ENCODE measurements at regions not wholly inside any gene's neighbourhood (a gene's known extent, or its start where the extent isn't known, plus 50 kb on each side); places are given as distances from the start of the nearest gene placed in this dataset.

- no peak overlapping the region for H3K4me3 Mint-ChIP-seq
- CTCF ChIA-PET, result no interaction called here
- no peak overlapping the region for H3K27ac Mint-ChIP-seq
- no peak for ATAC-seq
- no peaks in the 10 kb centered on the region for H3K27me3 Mint-ChIP-seq (ENCODE audit: low read depth)
- POLR2A ChIA-PET, result no interaction called here
- no peaks in the 10 kb centered on the region for H3K36me3 Mint-ChIP-seq
- peaks cover 14% of the 10 kb centered on the region for H3K4me1 Mint-ChIP-seq
- TF ChIP-seq, protein P1, sequence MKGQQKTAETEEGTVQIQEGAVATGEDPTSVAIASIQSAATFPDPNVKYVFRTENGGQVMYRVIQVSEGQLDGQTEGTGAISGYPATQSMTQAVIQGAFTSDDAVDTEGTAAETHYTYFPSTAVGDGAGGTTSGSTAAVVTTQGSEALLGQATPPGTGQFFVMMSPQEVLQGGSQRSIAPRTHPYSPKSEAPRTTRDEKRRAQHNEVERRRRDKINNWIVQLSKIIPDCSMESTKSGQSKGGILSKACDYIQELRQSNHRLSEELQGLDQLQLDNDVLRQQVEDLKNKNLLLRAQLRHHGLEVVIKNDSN (CRISPR knock-in tag; IDR thresholded peaks at IDR 0.05), result no peak
- TF ChIP-seq TCF7 (CRISPR knock-in tag; IDR thresholded peaks at IDR 0.05; ENCODE audit: low read depth), result no peak
- TF ChIP-seq, protein P2, sequence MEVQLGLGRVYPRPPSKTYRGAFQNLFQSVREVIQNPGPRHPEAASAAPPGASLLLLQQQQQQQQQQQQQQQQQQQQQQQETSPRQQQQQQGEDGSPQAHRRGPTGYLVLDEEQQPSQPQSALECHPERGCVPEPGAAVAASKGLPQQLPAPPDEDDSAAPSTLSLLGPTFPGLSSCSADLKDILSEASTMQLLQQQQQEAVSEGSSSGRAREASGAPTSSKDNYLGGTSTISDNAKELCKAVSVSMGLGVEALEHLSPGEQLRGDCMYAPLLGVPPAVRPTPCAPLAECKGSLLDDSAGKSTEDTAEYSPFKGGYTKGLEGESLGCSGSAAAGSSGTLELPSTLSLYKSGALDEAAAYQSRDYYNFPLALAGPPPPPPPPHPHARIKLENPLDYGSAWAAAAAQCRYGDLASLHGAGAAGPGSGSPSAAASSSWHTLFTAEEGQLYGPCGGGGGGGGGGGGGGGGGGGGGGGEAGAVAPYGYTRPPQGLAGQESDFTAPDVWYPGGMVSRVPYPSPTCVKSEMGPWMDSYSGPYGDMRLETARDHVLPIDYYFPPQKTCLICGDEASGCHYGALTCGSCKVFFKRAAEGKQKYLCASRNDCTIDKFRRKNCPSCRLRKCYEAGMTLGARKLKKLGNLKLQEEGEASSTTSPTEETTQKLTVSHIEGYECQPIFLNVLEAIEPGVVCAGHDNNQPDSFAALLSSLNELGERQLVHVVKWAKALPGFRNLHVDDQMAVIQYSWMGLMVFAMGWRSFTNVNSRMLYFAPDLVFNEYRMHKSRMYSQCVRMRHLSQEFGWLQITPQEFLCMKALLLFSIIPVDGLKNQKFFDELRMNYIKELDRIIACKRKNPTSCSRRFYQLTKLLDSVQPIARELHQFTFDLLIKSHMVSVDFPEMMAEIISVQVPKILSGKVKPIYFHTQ (CRISPR knock-in tag; IDR thresholded peaks at IDR 0.05), result no peak
- TF ChIP-seq ETV6 (CRISPR knock-in tag; IDR thresholded peaks at IDR 0.05), result no peak
- no peak for TF ChIP-seq ESRRA (CRISPR knock-in tag; IDR thresholded peaks at IDR 0.05; ENCODE audit: borderline replicate concordance)
- no peak for TF ChIP-seq NFE2L1 (CRISPR knock-in tag; IDR thresholded peaks at IDR 0.05)
- TF ChIP-seq, protein P3, sequence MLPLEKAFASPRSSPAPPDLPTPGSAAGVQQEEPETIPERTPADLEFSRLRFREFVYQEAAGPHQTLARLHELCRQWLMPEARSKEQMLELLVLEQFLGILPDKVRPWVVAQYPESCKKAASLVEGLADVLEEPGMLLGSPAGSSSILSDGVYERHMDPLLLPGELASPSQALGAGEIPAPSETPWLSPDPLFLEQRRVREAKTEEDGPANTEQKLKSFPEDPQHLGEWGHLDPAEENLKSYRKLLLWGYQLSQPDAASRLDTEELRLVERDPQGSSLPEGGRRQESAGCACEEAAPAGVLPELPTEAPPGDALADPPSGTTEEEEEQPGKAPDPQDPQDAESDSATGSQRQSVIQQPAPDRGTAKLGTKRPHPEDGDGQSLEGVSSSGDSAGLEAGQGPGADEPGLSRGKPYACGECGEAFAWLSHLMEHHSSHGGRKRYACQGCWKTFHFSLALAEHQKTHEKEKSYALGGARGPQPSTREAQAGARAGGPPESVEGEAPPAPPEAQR (CRISPR knock-in tag; IDR thresholded peaks at IDR 0.05), result no peak
- no peak for TF ChIP-seq OVOL2 (CRISPR knock-in tag; IDR thresholded peaks at IDR 0.05; ENCODE audit: borderline replicate concordance)
- TF ChIP-seq TEAD1 (CRISPR knock-in tag; IDR thresholded peaks at IDR 0.05), result no peak
- TF ChIP-seq EMX1 (CRISPR knock-in tag; IDR thresholded peaks at IDR 0.05), result no peak
- no peak for TF ChIP-seq ZNF317 (CRISPR knock-in tag; IDR thresholded peaks at IDR 0.05; ENCODE audit: borderline replicate concordance, low read depth)
- no peak for TF ChIP-seq NFYB (CRISPR knock-in tag; conservative IDR thresholded peaks at IDR 0.05; ENCODE audit: low read depth)
- TF ChIP-seq, protein P4, sequence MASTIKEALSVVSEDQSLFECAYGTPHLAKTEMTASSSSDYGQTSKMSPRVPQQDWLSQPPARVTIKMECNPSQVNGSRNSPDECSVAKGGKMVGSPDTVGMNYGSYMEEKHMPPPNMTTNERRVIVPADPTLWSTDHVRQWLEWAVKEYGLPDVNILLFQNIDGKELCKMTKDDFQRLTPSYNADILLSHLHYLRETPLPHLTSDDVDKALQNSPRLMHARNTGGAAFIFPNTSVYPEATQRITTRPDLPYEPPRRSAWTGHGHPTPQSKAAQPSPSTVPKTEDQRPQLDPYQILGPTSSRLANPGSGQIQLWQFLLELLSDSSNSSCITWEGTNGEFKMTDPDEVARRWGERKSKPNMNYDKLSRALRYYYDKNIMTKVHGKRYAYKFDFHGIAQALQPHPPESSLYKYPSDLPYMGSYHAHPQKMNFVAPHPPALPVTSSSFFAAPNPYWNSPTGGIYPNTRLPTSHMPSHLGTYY (CRISPR knock-in tag; IDR thresholded peaks at IDR 0.05), result no peak
- DNase-seq (ENCODE audit: low spot score), result no peak
- H3K9me3 Mint-ChIP-seq, result peaks cover 4% of the 10 kb centered on the region
These were observed 141.3 kb upstream of the RASSF8 start for GRCh38 chr12:25817166-25817565.

- no peaks in the 10 kb centered on the region for H3K27me3 Mint-ChIP-seq (ENCODE audit: low read depth)
- no peak overlapping the region for H3K27ac Mint-ChIP-seq
- CTCF ChIA-PET, result no interaction called here
- no peak for ATAC-seq
- peaks cover 14% of the 10 kb centered on the region for H3K4me1 Mint-ChIP-seq
- H3K9me3 Mint-ChIP-seq, result peaks cover 4% of the 10 kb centered on the region
- no peaks in the 10 kb centered on the region for H3K36me3 Mint-ChIP-seq
- POLR2A ChIA-PET, result no interaction called here
- H3K4me3 Mint-ChIP-seq, result no peak overlapping the region
- no peak for DNase-seq (ENCODE audit: low spot score)
- TF ChIP-seq, protein P5, sequence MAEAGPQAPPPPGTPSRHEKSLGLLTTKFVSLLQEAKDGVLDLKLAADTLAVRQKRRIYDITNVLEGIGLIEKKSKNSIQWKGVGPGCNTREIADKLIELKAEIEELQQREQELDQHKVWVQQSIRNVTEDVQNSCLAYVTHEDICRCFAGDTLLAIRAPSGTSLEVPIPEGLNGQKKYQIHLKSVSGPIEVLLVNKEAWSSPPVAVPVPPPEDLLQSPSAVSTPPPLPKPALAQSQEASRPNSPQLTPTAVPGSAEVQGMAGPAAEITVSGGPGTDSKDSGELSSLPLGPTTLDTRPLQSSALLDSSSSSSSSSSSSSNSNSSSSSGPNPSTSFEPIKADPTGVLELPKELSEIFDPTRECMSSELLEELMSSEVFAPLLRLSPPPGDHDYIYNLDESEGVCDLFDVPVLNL (CRISPR knock-in tag; IDR thresholded peaks at IDR 0.05; ENCODE audit: borderline replicate concordance, low read depth), result no peak
- TF ChIP-seq, protein P3 (CRISPR knock-in tag; IDR thresholded peaks at IDR 0.05), result no peak
- TF ChIP-seq NR2C2 (CRISPR knock-in tag; IDR thresholded peaks at IDR 0.05) (no peak), ZNF512 (CRISPR knock-in tag; IDR thresholded peaks at IDR 0.05; ENCODE audit: borderline replicate concordance) (no peak), SMAD3 (CRISPR knock-in tag; IDR thresholded peaks at IDR 0.05; ENCODE audit: borderline replicate concordance) (no peak), USF2 (CRISPR knock-in tag; IDR thresholded peaks at IDR 0.05) (no peak), ESRRA (CRISPR knock-in tag; IDR thresholded peaks at IDR 0.05; ENCODE audit: borderline replicate concordance) (no peak), ZNF263 (CRISPR knock-in tag; IDR thresholded peaks at IDR 0.05; ENCODE audit: low read depth) (no peak), FOXK1 (CRISPR knock-in tag; IDR thresholded peaks at IDR 0.05) (no peak), ELF4 (CRISPR knock-in tag; IDR thresholded peaks at IDR 0.05; ENCODE audit: low read depth) (no peak)
- TF ChIP-seq, protein P6, sequence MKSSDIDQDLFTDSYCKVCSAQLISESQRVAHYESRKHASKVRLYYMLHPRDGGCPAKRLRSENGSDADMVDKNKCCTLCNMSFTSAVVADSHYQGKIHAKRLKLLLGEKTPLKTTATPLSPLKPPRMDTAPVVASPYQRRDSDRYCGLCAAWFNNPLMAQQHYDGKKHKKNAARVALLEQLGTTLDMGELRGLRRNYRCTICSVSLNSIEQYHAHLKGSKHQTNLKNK (CRISPR knock-in tag; IDR thresholded peaks at IDR 0.05), result no peak
These were observed 139.7 kb upstream of the RASSF8 start for GRCh38 chr12:25818596-25819390.
